A673 (cell line): ENCODE measurements at regions not wholly inside any gene's neighbourhood (a gene's known extent, or its start where the extent isn't known, plus 50 kb on each side); places are given as distances from the start of the nearest gene placed in this dataset.

Experiments
- BruUV-seq: library from RNA; stranded (reverse); fragments of 400-500 nt; replicated peaks from 2 replicates; lab custom pipeline; 2021; lab: Mats Ljungman, UMichigan
- CTCF ChIA-PET: fragments of 300-600 bp; sonication (Branson Sonifier 250); formaldehyde crosslinking; loops from one replicate; lab custom pipeline; 2022; ENCODE audit warnings: antibody characterized with exemption; lab: Charles Lee
- POLR2A ChIA-PET: fragments of 300-600 bp; sonication (Branson Sonifier 250); formaldehyde crosslinking; loops from one replicate; lab custom pipeline; 2022; ENCODE audit warnings: antibody characterized with exemption; ENCODE audit not compliant: low non-redundant PET; lab: Charles Lee
- DNase-seq: peaks from one replicate; pipeline ENCODE4 v3.0.0-alpha.2; 2015; ENCODE audit warnings: low spot score
- H3K27ac ChIP-seq: fragments of 200-600 bp; sonication (generic); 2 replicates; pipeline ENCODE4 v1.5.1; 2016; ENCODE audit warnings: mixed run types, low read depth, mild to moderate bottlenecking, mixed read lengths, antibody characterized with exemption, low read length; ENCODE audit not compliant: poor library complexity, severe bottlenecking
- H3K27me3 ChIP-seq: fragments of 200-600 bp; sonication (generic); replicated peaks from 2 replicates; pipeline ENCODE4 v1.6.1; 2017; ENCODE audit warnings: mixed run types, low read depth, mild to moderate bottlenecking, mixed read lengths, antibody characterized with exemption, low read length; ENCODE audit not compliant: insufficient read depth, poor library complexity
- H3K36me3 ChIP-seq: fragments of 200-600 bp; sonication (generic); 2 replicates; pipeline ENCODE4 v1.6.1; 2016; ENCODE audit warnings: mixed run types, mild to moderate bottlenecking, mixed read lengths, antibody characterized with exemption, low read length; ENCODE audit not compliant: insufficient read depth, poor library complexity, severe bottlenecking
- H3K4me1 ChIP-seq: fragments of 200-600 bp; sonication (generic); 2 replicates; pipeline ENCODE4 v1.6.1; 2017; ENCODE audit warnings: mixed run types, mild to moderate bottlenecking, mixed read lengths, antibody characterized with exemption, low read length; ENCODE audit not compliant: insufficient read depth, poor library complexity, severe bottlenecking
- H3K4me3 ChIP-seq: fragments of 200-600 bp; sonication (generic); 2 replicates; pipeline ENCODE4 v1.5.1; 2016; ENCODE audit warnings: low read depth, mixed run types, mild to moderate bottlenecking, mixed read lengths, low read length; ENCODE audit not compliant: poor library complexity, severe bottlenecking
- H3K9me3 ChIP-seq: fragments of 200-600 bp; sonication (generic); 2 replicates; pipeline ENCODE4 v1.6.1; 2016; ENCODE audit warnings: mixed run types, low read depth, mild to moderate bottlenecking, mixed read lengths, antibody characterized with exemption, low read length; ENCODE audit not compliant: poor library complexity, severe bottlenecking
- CTCF ChIP-seq: fragments of 300-800, 200-600 bp; sonication (generic); conservative IDR thresholded peaks from 2 replicates; pipeline ENCODE4 v1.5.1; 2017; ENCODE audit warnings: low read depth, mild to moderate bottlenecking, antibody characterized with exemption, low read length, moderate library complexity, mixed read lengths
- EZH2 ChIP-seq: fragments of 200-600 bp; sonication (generic); IDR thresholded peaks from 2 replicates; pipeline ENCODE4 v1.6.1; 2017; ENCODE audit warnings: borderline replicate concordance, low read depth, mild to moderate bottlenecking, mixed read lengths, antibody characterized with exemption, low read length; ENCODE audit not compliant: poor library complexity, severe bottlenecking
- intact Hi-C: fragments of 100-400 bp; cut with micrococcal nuclease; formaldehyde crosslinking; loops from one replicate; pipeline ENCODE4 v1.10.0; 2022; ENCODE audit not compliant: unreplicated experiment

GRCh38 chr7:94182721-94183120 is 178.6 kb upstream of the BET1 start:
- POLR2A ChIA-PET: no interaction called here
- CTCF ChIA-PET: no interaction called here
- Histone ChIP-seq H3K4me1 (peaks cover 26% of the 10 kb centered on the region), H3K27ac (peak overlapping the region; percentile 95), H3K27me3 (no peaks in the 10 kb centered on the region), H3K36me3 (no peaks in the 10 kb centered on the region), H3K9me3 (peaks cover 7% of the 10 kb centered on the region), H3K4me3 (no peak overlapping the region)
- TF ChIP-seq EZH2 (no peak), CTCF (no peak)
- no TSS peak for BruUV-seq
- intact Hi-C loops: no loop called here
- no peak for DNase-seq

- ChIA-PET CTCF (no interaction called here), POLR2A (no interaction called here)
- intact Hi-C loops: no loop called here
- DNase-seq: peak; percentile 96
- H3K36me3 ChIP-seq: no peaks in the 10 kb centered on the region
- no peak overlapping the region for H3K4me3 ChIP-seq
- BruUV-seq: no TSS peak
- TF ChIP-seq CTCF: no peak
- TF ChIP-seq EZH2: no peak
- H3K27me3 ChIP-seq: no peaks in the 10 kb centered on the region
- peak overlapping the region; percentile 95 for H3K27ac ChIP-seq
- peaks cover 7% of the 10 kb centered on the region for H3K9me3 ChIP-seq
- H3K4me1 ChIP-seq: peaks cover 22% of the 10 kb centered on the region
Observed at GRCh38 chr7:94183289-94183749, 179.2 kb upstream of the BET1 start.

DNA sequence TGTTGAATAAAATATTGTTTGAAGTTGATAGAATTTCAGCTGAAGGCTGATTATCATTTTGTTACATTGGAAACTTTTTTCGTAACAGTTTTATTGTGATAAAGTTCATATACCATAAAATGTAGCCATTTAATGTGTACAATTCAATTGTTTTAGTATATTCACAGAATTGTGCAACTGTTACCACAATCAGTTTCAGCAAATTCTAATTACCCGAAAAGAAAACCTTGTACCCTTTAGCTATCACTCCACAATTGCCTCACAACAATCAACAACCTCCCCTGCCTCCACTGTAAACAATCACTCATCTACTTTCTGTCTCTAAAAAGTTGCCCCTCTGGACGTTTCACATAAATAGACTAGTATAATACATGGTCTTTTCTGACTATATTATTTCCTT is 179.7 kb upstream of the BET1 start:
- Histone ChIP-seq H3K27ac (peak overlapping the region; percentile 95), H3K4me3 (no peak overlapping the region), H3K4me1 (peaks cover 22% of the 10 kb centered on the region), H3K9me3 (peaks cover 7% of the 10 kb centered on the region), H3K36me3 (no peaks in the 10 kb centered on the region), H3K27me3 (no peaks in the 10 kb centered on the region)
- ChIA-PET POLR2A (no interaction called here), CTCF (no interaction called here)
- intact Hi-C loops: no loop called here
- TSS peak; percentile 98 for BruUV-seq
- TF ChIP-seq CTCF (no peak), EZH2 (no peak)
- no peak for DNase-seq
